Suprapubic skin (tissue), 4 donors: ENCODE measurements at regions not wholly inside any gene's neighbourhood (a gene's known extent, or its start where the extent isn't known, plus 50 kb on each side); places are given as distances from the start of the nearest gene placed in this dataset.

ENCODE experiments used
- CTCF ChIP-seq, 2 donors: fragments of 200-600 bp in 1 of 2; fragments of 450-650 bp in 1 of 2; sonication (generic) in 1 of 2; IDR thresholded peaks; one replicate each; pipeline ENCODE4 v1.5.1; 2016 to 2019; ENCODE audit warnings: antibody characterized with exemption in 2 of 2, mild to moderate bottlenecking in 1 of 2, moderate library complexity in 1 of 2
- EP300 ChIP-seq: sonication (generic); formaldehyde crosslinking; IDR thresholded peaks from one replicate; pipeline ENCODE4 v1.6.1; 2017; ENCODE audit warnings: antibody characterized with exemption
- POLR2A ChIP-seq, 2 donors: fragments of 450-650 bp; IDR thresholded peaks; one replicate each; pipeline ENCODE4 v1.6.1; 2017; ENCODE audit warnings: antibody characterized with exemption in 2 of 2, mild to moderate bottlenecking in 2 of 2, moderate library complexity in 2 of 2
- POLR2AphosphoS5 ChIP-seq, 3 donors: sonication (generic); formaldehyde crosslinking; IDR thresholded peaks; one replicate each; pipeline ENCODE4 v1.6.1; 2017; ENCODE audit warnings: antibody characterized with exemption in 3 of 3

GRCh38 chr3:188979248-188979647 lies 192.5 kb upstream of the TPRG1 start:
- no peak for TF ChIP-seq POLR2A (IDR thresholded peaks at IDR 0.05)
- no peak for TF ChIP-seq POLR2AphosphoS5 (IDR thresholded peaks at IDR 0.05)
- no peak for TF ChIP-seq CTCF (IDR thresholded peaks at IDR 0.05)
- TF ChIP-seq EP300 = no peak
